Fibroblast of the aortic adventitia (primary cell): ENCODE measurements at regions not wholly inside any gene's neighbourhood (a gene's known extent, or its start where the extent isn't known, plus 50 kb on each side); places are given as distances from the start of the nearest gene placed in this dataset.

Experiments used
- DNase-seq: peaks from one replicate; pipeline ENCODE4 v3.0.0-alpha.2; 2010; ENCODE audit warnings: low read depth
- H3K4me3 ChIP-seq: 2 replicates; pipeline ENCODE4 v1.5.1; 2011; ENCODE audit warnings: low read depth, mild to moderate bottlenecking, control low read depth, low read length, moderate library complexity
- CTCF ChIP-seq: IDR thresholded peaks from 2 replicates; pipeline ENCODE4 v1.5.1; 2011; ENCODE audit warnings: mild to moderate bottlenecking, low read length, control low read depth, inconsistent platforms; ENCODE audit not compliant: insufficient read depth

GRCh38 chr7:67765481-67766175, 769.0 kb downstream of the TYW1 start:
- TF ChIP-seq CTCF: no peak
- no peak overlapping the region for H3K4me3 ChIP-seq
- no peak for DNase-seq

- no peak overlapping the region for H3K4me3 ChIP-seq
- no peak for TF ChIP-seq CTCF
- no peak for DNase-seq
Measured at GRCh38 chr7:67766906-67767410, 770.3 kb downstream of the TYW1 start.

- no peak overlapping the region for H3K4me3 ChIP-seq
- DNase-seq: no peak
- TF ChIP-seq CTCF: no peak
Measured at GRCh38 chr7:67771846-67772605, 775.4 kb downstream of the TYW1 start.

GRCh38 chr7:67773081-67773480, 776.4 kb downstream of the TYW1 start:
- no peak overlapping the region for H3K4me3 ChIP-seq
- TF ChIP-seq CTCF: no peak
- DNase-seq: no peak

- no peak for DNase-seq
- no peak overlapping the region for H3K4me3 ChIP-seq
- no peak for TF ChIP-seq CTCF
Measured at GRCh38 chr7:67777119-67777518, 780.5 kb downstream of the TYW1 start.

GRCh38 chr7:67781841-67782240, 785.2 kb downstream of the TYW1 start:
- H3K4me3 ChIP-seq: no peak overlapping the region
- TF ChIP-seq CTCF: no peak
- DNase-seq: no peak
